NCI-H345 treated with DMSO at 0.1 percent for 48 hours (cell line): ENCODE measurements at regions not wholly inside any gene's neighbourhood (a gene's known extent, or its start where the extent isn't known, plus 50 kb on each side); places are given as distances from the start of the nearest gene placed in this dataset.

Experiments
- DNase-seq: peaks from one replicate; lab custom pipeline; 2025; ENCODE audit not compliant: unreplicated experiment; lab: John Stamatoyannopoulos, UW

DNA sequence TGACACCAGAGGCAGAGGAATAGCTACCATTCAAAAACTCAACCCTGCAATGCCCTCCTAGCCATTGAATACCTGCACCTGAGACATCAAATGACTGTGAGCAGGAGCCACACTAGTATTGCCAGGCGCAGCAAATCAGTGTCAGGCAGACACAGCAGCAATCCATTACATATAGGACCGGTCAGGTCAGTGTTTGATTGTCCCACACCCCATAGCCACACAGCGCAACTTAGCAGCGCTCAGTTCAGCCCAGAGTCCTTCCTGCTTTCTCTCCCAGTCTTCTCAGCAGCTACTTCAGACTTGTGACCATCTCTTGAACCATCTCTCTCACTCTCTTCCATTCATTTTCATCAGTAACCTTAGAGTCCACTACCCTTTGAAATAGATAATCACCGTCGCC is 181.6 kb upstream of the GPR12 start:
- DNase-seq, result no peak

- no peak for DNase-seq
These were observed 181.0 kb upstream of the GPR12 start for GRCh38 chr13:26941345-26942174.

- no peak for DNase-seq
These were observed 173.5 kb upstream of the GPR12 start for GRCh38 chr13:26934096-26934495.

GRCh38 chr13:26932465-26932864 is 171.9 kb upstream of the GPR12 start:
- no peak for DNase-seq

DNA sequence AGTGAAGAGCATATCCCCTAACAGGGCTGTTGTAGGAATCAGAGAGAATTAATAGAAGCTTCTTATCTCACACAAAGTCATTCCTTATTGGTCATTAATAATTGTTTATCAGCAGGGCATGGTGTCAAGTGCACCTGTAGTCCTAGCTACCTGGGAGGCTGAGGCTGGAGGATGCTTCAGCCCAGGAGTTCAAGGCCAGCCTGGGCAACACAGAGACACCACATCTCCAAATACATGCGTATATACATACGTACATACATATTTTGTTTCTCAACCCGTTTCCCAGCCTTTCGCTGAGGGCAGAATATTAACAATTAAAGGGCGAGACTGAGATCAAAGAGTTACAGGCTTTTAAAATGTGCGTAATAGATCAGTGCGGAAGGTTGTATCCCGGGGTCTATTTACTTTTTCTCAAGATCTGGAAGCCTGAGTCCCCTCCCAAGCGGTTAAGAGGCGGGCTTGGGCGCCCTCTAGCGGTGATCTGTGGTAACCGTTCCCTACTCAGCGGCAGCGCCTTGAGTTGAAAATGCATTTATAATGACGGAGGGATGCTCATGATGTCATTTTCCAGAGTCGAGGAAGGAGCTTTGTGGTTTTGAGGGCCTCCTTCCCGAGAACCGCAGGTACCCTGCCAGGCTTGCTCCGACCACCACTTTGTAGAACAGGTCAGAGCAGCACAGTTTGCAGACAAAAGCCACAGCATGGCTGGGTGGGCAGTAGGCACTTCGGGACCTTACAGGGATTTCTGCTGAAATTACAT is 169.6 kb upstream of the GPR12 start:
- peak; percentile 60 for DNase-seq

- DNase-seq, result no peak
These were observed 166.9 kb upstream of the GPR12 start for GRCh38 chr13:26927511-26927910.

DNA sequence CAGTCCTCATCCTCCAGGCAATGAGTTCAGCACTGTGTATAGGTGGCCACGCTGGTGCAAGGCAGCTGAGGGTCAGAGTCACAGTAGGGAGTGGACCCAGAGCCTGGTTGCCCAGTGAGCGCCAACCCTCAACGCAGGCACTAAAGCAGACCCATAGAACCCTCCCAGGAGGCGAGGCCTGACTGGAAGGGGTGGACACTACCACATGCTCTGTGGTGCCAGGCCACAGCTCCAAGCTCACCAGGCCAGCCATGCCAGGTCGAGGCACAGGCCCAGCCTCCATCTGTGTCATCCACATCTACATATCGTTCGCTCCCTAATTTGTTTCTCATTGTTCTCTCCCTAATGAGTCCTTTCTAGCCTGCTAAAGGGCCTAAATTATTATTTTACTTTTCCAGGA is 165.8 kb upstream of the GPR12 start:
- DNase-seq, result no peak

DNA sequence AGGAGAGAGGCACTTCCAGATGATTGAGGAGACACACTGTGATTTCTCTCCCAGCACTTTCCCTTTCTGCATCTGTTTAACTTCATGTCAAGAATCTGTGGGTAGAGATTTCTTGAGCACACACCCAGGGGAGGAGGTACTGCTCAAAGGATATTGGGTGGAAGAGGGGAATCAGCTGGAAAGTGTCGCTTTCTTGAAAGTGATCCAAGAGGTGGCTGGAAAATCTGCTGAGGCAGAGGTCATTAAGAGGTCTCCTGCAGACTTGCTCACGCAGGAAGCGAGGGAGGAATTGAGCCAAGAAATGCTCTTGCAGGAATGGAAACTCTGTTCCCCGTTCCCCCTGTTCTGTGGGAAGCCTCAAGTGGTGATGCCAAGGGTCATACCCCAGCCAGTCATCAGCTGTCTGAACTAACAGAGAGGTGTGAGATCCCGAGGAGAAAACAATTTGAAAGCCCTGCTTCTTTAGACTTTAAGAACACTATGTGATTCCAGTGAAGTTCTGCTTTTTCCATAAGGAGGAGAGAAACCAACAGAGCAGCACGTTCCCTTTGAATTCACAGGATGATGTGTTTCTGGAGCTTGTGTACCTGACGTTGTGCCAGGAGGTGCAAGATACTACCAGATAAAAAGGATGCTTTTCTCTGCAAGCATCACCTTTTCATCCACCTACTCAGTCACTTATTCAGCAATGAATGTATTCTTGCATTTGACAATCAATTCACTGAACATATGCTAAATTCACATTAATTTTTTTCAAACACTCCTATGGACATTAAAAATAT is 163.4 kb upstream of the GPR12 start:
- DNase-seq, result no peak

- no peak for DNase-seq
These were observed 161.3 kb upstream of the GPR12 start for GRCh38 chr13:26921918-26922317.

- DNase-seq, result no peak
These were observed 160.2 kb upstream of the GPR12 start for GRCh38 chr13:26920614-26921355.

DNA sequence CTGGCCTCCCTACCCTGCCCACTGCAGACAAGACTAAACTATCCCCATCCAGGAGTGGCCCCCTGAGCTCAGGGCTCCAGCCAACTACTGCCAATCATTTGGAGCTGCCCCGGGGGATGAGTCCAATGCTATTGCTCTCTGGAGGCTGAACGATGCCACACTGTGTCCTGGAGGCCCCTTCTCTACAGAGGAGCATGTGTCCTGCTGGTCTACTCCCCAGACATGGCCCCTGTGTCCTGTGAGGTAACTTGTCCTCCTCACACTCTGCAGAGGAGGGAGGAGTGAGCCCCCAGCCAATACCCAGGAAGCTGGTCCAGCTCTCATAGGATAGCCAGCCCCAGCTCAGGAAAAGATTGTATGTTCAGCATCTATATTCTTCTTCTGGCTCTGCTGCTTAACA is 159.1 kb upstream of the GPR12 start:
- DNase-seq, result no peak

- DNase-seq, result no peak
These were observed 158.7 kb upstream of the GPR12 start for GRCh38 chr13:26919311-26919710.

DNA sequence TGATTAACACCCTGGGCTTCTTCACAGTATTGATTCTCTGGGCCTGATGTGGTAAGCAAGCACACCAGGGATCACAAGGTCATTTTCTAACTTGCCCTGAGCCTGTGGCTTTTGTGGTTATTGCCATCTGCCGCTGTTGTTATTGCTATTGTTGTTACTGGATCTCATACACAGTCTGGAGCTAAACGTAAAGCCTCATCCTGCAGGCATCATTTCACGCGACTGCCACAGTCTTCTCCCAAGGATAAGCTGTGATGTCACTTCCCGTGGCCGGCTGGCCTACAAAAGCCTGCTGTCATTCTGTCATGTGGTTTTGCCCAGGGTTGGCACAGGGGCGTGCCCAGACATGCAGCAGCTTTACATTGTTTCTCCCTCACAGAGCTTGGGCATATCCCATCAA is 154.0 kb upstream of the GPR12 start:
- peak; percentile 40 for DNase-seq

DNA sequence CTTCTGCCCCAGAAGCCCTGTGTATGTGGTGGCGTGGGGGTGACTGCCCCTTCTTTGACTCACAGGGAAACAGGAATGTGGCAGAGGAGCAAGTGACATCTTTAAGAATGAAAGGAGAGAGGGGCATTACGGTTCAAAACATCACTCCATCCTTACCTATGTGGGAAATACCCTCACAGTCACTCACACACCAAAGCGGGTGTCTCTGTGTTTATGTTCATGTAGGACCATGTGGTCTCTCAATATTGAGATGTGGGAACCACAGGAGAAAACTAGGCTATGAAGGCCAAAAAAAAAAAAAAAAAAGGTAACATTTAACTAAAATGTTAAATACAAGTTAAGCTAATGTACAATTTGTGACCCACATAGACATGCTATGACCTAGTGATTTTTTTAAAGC is 153.6 kb upstream of the GPR12 start:
- DNase-seq, result no peak

DNA sequence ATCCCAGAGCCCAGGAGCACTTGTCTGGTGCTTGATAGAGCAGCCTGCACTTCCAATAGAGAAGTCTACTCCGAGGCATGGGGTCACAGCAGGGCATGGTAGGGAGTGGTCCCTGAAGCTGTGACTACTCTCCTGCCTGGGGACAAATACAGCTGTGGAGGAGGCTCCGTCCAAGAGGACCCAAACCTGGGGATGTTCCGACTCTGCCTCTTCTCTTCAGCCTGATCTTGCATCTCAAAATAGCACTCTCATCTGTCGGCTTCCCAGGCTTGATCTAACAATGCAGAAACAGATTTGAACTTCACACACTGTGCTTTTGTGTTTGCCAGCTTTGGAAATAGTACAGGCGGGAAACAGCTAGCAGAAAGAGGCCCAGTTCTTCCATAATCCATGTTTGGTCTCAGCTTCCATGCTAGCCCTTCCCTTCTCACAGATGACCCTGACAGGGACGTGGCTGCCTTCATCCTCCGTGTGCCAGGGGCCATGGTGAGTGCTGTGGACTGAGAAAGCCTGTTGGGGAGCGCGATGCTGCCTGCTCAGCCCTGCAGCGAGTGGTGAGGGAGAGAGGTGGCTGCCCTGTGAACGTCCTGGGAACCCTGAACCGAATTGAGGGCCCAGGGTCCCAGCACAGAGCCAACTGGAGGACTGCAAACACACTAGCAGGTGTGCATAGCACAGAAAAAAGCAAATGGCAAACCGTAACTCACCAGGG is 150.3 kb upstream of the GPR12 start:
- DNase-seq, result no peak

- no peak for DNase-seq
These were observed 148.9 kb upstream of the GPR12 start for GRCh38 chr13:26909477-26909876.

GRCh38 chr13:26908126-26908525 is 147.5 kb upstream of the GPR12 start:
- DNase-seq, result no peak

DNA sequence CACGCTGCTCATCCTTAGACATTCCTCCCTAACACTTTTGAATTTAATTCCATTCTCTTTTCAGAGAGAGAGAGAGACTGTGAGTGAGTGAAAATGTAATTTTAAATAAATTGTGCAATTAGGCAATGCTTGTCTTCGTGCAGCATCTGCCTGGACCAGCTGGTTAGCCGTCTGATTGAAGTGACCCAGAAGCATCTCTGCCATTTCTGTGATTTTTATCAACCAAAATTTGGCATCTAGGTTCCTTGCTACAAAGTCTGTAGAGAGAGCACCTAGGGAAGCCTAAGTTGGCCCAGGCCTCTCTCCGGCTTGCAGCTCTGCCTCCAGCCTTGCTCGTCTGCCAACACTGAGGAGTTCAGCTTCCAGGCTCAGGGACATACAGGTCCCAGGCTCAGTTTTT is 138.6 kb upstream of the GPR12 start:
- DNase-seq, result no peak

GRCh38 chr13:26897706-26898550 is 137.3 kb upstream of the GPR12 start:
- no peak for DNase-seq
